HG02981 (cell line): ENCODE measurements at regions not wholly inside any gene's neighbourhood (a gene's known extent, or its start where the extent isn't known, plus 50 kb on each side); places are given as distances from the start of the nearest gene placed in this dataset.

Source experiments
- ATAC-seq: cut with Tn5 transposase; IDR thresholded peaks from one replicate; pipeline ENCODE4 v1.9.1; 2021; ENCODE audit warnings: mild to moderate bottlenecking, moderate library complexity; ENCODE audit not compliant: unreplicated experiment

DNA sequence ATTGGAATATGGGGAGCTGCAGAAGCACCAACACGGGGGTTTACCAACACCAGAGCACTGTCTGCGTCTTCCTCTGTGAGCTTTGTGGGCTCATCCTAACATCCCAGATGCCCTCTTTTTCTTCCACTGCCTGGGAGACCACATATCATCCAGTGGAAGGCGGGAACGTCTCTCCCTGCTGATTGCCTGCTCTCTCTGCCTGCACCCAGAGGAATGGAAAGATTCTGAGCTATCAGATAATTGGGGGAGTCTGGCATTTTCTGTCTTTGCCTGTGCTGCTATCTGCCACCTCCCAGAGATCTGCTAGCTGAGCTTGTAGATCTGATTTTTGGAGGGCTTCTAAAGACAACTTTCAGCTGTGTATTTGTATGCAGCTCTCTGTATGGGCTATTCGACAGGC lies 166.2 kb upstream of the PLXNA2 start:
- no peak for ATAC-seq

DNA sequence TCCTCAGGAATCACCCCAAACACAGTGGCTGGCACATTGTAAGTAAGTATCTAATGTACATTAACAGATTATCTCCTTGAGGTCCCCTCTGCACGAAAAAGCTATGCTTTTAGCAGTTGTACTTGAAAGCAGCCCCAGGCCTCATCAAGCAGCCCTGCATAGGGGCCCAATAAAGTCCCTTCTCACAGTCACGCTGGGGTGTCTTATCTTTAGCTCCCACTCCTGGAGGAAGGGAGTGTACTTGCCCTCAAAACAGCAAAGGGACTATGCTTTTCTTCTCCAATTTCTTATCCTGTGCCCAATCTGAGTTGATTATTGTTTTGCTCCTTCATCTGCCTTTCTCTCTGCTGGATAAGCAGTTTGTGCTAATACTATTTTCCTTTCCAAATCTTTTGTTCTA lies 168.8 kb upstream of the PLXNA2 start:
- ATAC-seq: no peak

DNA sequence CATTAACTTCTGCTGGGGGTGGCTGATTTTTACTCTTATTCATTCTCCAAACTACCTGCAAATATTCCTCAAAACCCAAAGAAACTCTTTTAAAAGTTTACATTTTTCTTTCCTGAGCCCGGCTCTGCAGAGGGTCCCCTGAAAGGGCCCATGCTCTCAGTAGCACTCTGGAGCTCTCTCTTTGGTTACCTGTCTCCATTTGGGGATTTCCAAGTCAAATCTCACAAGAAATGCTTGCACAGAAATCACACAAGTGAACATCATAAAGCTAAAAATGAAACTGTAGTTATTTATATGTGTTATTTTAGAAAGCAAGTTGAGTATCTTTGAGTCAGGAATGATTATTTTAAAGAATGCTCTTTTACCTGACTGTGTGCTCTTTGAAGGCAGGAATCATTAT lies 174.5 kb upstream of the PLXNA2 start:
- no peak for ATAC-seq

DNA sequence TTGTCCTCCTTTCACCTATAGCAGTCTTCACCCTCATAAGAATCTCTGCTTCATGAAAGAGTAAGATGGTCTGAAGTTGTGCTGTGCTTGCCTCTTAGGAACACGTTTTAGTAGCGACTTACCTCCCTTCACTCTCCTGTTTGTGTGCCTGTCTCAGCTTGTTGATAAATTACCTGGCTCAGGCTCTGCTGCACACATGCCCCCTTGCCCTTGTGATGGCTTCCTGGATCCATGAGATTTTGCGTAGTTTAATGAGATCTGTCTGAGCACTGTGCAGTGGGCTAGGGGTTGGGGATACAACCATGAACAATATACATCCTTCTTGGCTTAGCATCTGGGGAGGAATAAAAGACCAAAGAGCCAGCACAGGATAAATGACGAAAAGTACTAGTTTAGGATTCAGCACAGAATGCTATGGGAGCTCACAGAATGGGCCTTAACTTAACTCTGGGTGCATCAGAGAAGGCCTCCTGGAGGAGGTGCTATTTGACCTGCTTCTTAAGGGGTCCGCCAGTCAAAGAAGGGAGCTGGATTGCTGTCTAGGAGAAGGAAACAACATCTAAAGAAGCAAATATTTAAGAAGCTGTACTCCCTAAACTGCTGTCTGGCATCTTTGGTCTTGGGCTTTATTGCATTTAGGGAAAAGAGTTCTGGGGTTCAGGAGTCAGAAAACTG lies 175.7 kb upstream of the PLXNA2 start:
- no peak for ATAC-seq

DNA sequence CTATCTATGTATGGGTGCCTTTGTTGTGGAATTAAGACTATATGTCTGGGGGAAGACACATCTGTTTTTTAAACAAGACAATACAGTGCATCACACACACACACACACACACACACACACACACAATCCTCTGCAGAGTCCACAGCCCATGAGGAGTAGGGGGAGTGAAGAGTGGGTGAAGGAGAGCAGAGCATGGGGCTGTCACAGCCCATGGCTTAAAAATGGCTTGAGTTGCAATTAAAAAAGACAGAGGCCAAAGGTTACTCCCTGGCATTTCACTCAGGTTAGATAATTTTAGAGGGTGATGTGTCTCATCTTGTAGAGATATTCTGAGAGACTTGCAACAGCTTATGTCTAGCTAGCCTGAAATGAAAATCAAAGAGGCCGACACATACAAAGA lies 176.5 kb upstream of the PLXNA2 start:
- ATAC-seq: no peak

DNA sequence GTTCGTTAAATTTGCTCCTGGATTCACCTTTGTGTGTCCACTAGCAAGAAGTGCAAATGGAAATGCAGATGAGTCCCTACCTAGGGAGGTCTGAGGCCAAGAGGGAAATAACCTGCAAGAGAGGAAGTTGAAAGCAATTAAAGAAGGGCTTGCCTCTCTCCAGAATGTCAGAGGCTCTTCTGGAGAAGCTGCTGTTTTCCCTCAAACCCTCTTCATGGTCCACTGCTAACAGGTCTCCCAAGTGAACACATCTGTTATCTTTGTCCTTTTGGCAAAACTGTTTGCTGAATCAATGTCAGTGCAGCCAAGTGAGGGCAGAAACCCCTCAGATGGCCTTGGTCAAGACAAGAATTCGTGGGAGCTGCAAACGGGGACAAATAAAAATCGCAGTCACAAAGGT lies 177.3 kb upstream of the PLXNA2 start:
- no peak for ATAC-seq

DNA sequence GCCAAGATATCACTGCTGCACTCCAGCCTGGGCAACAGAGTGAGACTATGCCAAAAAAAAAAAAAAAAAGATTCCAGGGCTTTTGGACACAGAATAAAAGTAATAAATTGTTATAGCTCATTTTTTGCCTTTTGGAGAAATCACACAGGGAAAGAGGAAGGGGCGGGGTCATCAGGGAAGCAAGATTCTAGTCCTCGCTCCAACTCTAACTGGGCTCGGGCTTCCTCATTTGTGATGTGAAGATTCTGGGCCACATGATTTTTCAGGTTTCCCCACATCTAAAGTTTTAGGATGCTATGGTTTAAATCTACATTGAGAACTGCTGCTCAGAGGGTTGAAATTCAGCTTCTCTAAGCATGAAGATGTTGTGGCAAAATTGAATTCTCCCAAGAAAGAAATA lies 179.3 kb upstream of the PLXNA2 start:
- ATAC-seq: no peak

DNA sequence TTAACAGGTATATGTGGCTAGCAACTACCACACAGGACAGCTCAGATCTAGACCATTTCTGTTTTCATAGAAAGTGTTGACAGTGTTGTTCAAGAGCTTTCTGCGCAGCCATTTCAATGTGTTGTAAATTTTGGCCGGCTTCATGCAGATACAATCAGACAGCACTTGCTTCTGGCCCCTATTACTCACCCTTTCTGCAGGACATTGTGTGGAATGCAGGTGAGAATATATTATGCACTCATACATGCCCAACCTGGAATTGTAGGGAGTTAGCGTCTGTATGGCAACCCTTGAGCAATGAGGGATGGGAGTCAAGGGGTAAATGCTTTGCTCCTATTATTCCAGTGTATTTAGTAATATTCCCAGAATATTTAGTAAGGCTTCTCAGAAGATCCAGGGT lies 180.9 kb upstream of the PLXNA2 start:
- no peak for ATAC-seq

DNA sequence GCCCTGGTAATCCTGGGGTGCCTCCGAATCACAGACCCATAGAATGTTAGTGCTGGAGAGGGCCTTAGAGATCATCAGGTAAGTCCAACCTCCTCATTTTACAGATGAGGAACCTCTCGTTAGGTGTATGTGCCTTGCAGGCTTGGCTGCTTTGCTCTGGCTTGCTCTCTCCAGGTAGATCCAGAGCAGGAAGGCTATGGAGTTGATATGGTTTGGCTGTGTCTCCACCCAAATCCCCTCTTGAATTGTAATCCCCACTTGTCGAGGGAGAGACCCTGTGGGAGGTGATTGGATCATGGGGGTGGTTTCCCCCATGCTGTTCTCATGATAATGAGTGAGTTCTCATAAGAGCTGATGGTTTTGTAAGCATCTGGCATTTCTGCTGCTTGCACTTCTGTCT lies 186.0 kb upstream of the PLXNA2 start:
- ATAC-seq: no peak

DNA sequence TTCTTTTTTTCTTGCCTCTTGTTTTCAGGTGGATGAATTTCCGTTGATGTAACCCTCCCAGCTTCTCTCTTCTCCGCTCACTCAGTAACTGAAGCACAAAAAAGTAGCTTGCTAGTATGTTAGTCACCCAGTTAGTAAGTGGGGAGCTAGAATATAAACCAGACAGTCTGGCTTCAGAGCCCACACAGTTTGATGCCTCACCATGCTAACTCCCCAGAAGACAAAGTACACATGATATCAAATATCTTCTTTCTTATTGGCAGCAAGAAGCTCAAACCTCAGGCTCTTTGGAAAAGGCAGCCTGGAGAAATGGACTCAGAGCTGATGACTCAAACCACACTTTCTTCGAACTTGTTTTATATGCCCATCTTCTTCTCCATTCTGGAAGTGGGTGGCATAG lies 187.5 kb upstream of the PLXNA2 start:
- no peak for ATAC-seq

DNA sequence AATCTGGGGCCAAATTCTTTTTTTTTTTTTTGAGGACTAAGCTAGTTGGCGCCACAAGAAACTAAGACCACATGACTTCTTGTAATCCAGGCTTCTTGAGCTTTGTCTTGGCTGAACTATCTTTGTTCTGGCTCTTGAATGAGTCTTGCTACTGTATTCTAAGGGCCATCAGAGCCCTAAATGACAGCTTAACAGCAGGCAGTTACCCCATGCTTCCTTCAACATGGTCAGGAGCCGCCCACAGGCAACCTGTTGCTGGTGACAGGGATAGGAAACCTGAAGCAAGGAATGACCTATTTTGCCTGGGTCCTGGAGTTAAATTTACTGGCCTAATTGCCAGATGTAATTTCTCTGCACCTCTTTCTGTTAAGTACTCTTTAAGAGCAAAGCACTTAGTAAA lies 188.2 kb upstream of the PLXNA2 start:
- ATAC-seq: no peak

DNA sequence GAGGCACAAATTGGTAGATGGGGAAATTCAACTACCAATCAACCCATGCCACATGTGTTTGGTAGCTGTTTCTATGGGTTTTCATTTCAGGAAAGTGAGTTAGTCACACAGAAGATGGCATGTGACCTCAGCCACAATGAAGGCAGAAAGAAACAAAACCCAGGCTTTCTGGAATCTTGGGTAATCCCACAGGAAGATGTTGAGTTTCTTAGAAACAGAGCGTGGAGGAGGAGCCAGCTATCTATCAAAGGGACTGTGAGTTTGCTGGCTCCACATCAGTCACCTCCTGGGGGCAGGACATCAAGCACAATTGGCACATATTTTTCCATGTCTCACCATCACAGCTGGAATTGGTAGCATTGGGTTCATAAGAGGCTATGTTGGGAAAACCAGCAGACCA lies 188.9 kb upstream of the PLXNA2 start:
- ATAC-seq: no peak

DNA sequence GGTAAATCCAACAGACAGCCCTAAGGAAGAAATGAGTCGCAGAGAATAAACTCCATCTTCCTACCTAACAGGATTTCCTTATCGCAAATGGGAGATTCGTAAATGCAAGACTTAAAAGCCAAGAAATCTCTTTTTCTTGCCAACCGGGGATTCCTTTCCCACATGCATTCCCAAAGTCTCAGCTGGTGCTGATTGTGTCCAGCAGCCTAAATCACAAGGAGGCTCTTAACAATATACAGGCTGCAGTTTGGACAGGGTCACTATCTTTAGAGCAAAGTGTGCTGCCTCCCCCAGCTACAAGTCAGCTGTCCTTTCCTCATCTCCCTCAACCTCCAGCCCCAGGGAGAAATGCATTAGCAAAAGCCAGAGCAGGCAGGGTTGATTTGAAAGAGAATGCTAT lies 189.8 kb upstream of the PLXNA2 start:
- no peak for ATAC-seq

DNA sequence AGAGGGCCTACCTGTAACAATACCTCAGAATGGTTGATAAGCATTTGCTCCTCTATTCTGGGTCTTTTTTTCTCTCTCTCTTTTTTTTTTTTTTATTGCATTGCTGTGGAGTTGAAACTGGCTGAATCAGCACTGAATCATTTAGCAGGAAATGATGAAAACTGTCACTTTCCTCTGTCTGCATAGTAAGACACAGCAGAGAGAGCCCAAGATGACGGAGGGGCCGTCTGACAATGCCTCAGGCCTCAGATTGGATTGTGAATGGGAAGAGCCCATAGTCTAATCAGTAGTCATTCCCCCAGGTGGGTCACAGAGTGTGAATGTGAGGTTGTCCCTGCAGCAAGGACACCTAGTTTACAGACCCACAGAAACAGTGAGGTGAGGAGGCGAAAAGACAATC lies 193.2 kb upstream of the PLXNA2 start:
- no peak for ATAC-seq

DNA sequence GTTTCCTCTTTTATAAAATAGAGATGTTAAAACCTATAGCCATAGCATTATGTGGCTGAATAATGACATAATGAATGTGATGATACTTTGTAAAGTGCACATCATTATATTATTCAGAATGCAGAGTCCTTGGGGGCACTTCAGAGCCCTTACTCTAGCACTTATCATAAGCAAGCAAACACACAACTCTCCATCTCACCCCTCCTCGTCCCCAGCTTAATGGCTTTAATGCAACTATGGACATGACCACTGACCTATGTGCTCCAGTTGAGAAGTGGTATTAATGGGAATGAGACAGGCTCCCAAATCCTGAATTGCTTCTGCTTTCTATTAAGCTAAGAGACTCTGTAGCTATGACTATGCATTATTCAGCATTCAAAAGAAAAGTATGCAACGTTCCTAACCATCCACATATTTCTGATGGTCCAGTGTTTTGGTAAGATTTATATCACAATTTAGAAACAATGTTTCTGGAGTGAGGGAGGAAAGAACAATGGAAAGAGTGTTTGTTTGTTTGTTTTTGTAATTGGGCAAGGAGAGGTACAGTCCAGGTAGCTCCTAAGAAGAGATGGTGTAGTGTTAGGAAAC lies 194.0 kb upstream of the PLXNA2 start:
- ATAC-seq: no peak

DNA sequence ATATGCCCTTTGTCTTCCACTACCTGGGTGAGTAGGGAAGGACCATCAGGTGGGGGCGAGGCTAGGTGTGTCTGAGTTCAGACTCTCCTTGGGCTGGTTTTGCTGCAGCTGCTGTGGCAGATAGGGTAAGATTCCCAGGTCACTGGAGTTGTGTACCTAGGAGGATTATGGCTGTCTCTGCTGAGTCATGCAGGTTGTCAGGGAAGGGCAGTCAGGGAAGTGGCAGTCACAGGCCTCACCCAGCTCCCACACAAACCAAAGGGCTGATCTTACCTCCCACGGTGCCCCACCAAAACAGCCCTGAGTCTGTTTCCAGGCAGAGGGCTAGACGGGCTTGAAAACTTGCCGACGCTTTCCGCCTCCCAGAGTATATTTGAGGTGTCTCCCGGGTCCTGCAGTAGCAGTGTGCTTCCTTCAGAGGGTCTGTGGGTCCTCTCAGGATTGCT lies 201.6 kb upstream of the PLXNA2 start:
- no peak for ATAC-seq

DNA sequence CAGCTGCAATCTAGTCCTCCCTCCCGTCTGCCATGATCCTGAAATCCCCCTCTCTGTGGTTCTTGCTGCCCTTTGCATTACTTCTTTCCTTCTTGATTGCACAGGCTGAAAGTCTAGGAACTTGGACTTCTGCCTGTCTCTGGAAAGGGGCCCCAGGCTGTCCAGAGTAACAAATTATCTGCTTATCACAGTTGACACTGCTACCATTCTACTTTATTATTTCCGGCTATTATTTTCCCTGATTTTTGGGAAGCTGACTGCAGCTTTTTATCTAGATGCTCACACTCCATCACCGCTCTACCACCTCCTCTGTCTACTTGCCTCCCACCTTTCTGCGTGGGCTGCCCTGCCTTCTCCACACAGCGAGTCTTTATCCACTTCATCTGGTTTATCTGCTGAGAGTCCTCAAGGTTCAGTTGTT lies 202.1 kb upstream of the PLXNA2 start:
- ATAC-seq: no peak

DNA sequence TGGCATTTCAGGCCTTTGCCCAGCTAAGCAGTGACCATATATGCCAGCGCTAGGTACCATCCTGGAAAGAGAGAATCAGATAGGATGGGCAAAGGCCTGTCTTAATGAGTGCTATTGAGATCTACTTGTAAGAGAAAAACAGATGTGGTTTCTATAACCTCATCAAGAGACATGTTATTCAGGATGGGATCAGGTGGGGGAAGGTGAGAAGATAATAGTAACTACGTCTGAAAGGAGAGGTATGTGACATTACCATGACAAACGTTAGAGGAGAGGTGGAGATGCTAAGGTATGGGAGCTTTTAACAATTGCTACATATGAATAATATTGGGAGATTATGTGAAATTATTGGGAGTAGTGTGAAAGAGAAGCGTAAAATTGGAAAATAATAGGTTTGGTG lies 204.2 kb upstream of the PLXNA2 start:
- no peak for ATAC-seq

DNA sequence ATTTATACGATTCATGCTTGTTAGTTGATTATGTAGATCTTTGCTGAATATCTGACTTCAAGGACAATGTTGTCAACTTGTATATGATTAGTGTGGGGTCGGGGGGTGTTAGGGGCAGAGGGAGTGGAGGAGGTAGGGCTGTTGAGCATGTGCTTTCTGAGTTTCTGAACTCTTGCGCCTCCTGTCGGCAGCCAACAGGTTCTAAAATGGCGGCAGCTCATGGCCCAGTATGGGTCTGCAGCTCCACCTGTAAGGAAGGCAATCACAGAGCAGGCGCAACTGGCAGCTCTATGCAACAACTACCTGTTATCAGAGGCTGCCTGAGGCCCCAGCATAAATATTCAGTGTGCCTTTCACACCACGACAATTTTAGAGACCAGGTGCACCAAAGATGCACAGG lies 205.8 kb upstream of the PLXNA2 start:
- no peak for ATAC-seq

DNA sequence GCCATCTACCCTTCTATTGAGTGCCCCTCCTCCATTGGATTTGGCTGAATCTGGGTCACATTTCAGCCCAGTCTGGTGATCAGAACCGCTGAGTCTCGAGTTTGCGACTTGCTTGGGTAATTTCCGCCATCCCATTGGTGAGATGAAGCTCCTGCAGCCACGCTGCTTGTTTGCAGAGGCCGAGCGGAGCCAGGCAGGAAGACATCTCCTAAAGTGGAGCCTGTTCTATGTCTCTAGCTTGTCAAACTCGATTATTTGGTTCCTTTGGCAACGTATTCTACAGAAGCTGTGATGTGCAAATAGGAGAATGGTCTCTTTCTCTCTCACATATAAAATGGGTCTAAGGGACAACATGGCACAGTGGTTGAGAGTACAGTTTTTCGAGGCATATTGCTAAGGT lies 206.8 kb upstream of the PLXNA2 start:
- no peak for ATAC-seq

DNA sequence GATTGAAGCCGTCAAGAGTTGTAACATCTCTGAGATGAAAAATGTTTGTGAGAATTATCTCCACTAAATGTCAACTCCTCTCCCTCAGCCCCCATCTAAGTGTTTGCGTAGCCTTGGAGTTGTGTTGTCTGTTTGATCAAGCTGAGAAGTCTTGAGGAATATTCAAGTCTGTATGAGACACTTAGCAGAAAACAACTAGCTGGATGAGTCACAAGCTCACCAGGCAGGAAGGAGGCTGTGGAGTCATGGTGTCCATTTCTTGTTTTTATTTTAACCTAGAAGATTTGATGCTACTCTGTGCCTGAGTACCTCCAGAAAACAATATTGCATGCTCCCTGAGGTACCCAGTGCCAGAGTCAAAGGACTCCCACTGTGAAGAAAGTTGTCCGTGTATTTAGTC lies 211.6 kb upstream of the PLXNA2 start:
- ATAC-seq: no peak

DNA sequence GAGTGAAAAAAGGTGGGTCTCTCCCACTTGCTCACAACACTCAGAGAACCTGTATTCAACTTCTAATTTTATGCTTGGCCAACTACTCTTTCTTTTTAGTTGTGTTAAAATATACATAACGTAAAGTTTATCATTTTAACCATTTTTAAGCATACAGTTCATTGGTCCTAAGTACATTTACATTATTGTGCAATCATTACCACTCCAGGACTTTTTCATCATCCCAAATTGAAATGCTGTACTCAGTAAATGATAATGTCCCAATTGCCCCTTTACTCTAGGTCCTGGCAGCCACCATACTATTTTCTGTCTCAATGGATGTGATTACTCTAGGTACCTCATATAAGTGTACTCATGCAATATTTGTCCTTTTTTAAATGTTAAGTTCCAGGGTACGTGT lies 212.3 kb upstream of the PLXNA2 start:
- no peak for ATAC-seq

DNA sequence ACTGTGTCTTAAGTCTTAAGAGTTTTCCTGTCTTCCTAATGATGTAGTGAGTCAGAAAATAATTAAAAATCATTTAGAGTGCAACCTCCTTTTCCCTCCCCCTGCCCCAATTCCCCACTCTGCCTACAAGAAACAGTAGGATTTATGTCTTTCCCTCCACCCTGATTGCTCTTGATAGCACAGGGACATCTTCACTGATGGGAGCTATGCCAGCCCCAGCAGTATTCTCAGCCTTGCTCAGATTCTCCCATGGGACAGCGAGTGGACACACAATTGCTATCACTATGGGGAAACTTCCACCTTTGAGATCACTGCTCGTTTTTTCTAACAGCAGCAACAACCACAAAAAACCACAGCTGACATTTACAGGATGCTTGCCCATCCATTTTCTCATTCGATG lies 216.6 kb upstream of the PLXNA2 start:
- no peak for ATAC-seq
